Cardiac fibroblast (primary cell): ENCODE measurements at regions not wholly inside any gene's neighbourhood (a gene's known extent, or its start where the extent isn't known, plus 50 kb on each side); places are given as distances from the start of the nearest gene placed in this dataset.
"Not testable (repeated sequence)": the region's sequence is repeated elsewhere in the genome, so short reads cannot be mapped to it uniquely, and the experiment has no call there.

Experiments used
- DNase-seq, 2 donors: peaks; one replicate each; pipeline versions ENCODE4 v3.0.0 to v3.0.0-alpha.2; 2010; ENCODE audit warnings: low read depth in 2 of 2
- H3K4me3 ChIP-seq, 2 donors: replicated peaks in 1 of 2; 1 replicate in 1 of 2; 2 replicates in 1 of 2; pipeline ENCODE4 v1.5.1; 2011; ENCODE audit warnings: low read depth in 2 of 2, low read length in 2 of 2, mild to moderate bottlenecking in 2 of 2, moderate library complexity in 1 of 2
- TF ChIP-seq, protein P1 (sequence below): IDR thresholded peaks from one replicate; pipeline ENCODE4 v1.5.1; 2011; ENCODE audit warnings: low read depth, mild to moderate bottlenecking, low read length, inconsistent platforms

DNA sequence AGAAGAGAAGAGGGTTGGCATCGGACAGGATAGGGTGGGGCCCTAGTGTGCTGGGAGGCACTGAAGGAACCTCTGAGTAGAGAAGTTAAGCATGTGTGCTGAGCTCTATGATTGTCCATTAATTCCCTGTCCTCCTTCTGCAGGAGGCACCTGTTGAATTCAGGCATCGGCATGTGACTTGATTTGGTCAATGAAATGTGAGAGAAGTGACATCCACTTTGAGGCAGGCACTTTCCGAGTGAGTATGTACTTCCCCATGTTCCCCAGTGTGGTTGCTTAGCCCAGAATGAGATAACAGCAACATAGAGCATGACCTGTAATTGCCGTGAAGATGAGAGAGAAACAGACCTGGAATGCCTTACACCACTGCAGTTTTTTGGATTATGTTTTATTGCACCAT is 224.8 kb downstream of the RPLP1 start:
- H3K4me3 ChIP-seq, result no peak overlapping the region
- no peak for DNase-seq
- TF ChIP-seq, protein P1, sequence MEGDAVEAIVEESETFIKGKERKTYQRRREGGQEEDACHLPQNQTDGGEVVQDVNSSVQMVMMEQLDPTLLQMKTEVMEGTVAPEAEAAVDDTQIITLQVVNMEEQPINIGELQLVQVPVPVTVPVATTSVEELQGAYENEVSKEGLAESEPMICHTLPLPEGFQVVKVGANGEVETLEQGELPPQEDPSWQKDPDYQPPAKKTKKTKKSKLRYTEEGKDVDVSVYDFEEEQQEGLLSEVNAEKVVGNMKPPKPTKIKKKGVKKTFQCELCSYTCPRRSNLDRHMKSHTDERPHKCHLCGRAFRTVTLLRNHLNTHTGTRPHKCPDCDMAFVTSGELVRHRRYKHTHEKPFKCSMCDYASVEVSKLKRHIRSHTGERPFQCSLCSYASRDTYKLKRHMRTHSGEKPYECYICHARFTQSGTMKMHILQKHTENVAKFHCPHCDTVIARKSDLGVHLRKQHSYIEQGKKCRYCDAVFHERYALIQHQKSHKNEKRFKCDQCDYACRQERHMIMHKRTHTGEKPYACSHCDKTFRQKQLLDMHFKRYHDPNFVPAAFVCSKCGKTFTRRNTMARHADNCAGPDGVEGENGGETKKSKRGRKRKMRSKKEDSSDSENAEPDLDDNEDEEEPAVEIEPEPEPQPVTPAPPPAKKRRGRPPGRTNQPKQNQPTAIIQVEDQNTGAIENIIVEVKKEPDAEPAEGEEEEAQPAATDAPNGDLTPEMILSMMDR, result no peak

GRCh38 chr15:69679623-69680228 is 227.1 kb downstream of the RPLP1 start:
- DNase-seq, result no peak
- TF ChIP-seq, protein P1, result no peak
- no peak overlapping the region for H3K4me3 ChIP-seq

GRCh38 chr15:69684823-69685222 is 232.2 kb downstream of the RPLP1 start:
- DNase-seq, H3K4me3 ChIP-seq: not testable (repeated sequence)

GRCh38 chr15:69685512-69686452 is 233.2 kb downstream of the RPLP1 start:
- TF ChIP-seq, protein P1, result no peak
- no peak overlapping the region for H3K4me3 ChIP-seq
- DNase-seq, result no peak

GRCh38 chr15:69686626-69687025 is 234.0 kb downstream of the RPLP1 start:
- no peak overlapping the region for H3K4me3 ChIP-seq
- TF ChIP-seq, protein P1, result no peak
- DNase-seq, result no peak

DNA sequence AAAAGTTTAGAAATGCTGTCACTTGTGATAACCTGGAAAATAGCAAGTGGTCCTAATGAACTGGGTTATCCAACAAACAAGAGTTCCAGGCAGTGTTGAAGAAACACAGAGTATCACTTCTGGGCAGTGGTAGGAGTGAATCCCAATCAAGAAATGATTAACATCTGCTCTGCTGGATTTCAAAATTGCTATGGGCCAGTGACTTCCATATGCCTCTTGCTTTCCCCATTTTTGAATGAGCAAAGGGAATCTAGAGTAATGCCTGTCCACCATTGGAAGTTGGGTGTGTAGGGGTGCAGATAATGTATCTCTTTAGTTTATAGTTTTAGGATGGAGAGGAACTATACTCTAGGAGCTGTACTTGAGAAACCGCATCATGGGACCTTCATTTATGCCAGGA is 236.5 kb downstream of the RPLP1 start:
- no peak for DNase-seq
- no peak overlapping the region for H3K4me3 ChIP-seq
- TF ChIP-seq, protein P1, result no peak

DNA sequence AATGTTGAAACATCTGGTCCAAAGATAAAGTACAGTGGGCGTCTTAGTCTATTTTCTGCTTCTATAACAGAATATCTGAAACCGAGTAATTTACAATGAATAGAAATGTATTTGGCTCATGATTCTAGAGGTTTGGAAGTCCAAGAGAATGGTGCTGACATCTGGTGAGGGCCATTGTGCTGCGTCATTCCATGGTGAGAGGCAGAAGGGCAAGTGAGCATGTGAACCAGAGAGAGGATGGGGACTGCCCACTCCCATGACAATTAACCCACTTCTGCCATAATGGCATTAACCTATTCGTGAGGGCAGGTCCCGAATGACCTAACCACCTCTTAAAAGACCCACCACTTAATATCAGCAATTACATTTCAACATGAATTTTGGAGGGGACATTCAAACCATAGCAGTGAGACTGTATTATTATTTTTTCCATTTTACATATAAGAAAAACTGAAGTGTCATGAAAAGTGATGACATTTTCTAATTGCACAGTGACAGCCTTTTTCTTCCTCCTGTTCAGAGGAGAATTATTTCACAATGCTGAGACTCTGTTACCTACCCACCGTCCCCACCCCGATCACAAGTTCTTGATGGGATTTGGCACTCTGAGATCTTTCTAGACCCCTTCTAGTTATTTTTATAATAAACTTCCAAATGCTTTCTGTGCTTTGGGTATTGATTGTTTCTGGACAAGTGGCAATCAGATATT is 238.8 kb downstream of the RPLP1 start:
- no peak overlapping the region for H3K4me3 ChIP-seq
- DNase-seq, result no peak
- TF ChIP-seq, protein P1, result no peak
